ENCODE measurements at regions not wholly inside any gene's neighbourhood (a gene's known extent, or its start where the extent isn't known, plus 50 kb on each side); places are given as distances from the start of the nearest gene placed in this dataset.

DNA sequence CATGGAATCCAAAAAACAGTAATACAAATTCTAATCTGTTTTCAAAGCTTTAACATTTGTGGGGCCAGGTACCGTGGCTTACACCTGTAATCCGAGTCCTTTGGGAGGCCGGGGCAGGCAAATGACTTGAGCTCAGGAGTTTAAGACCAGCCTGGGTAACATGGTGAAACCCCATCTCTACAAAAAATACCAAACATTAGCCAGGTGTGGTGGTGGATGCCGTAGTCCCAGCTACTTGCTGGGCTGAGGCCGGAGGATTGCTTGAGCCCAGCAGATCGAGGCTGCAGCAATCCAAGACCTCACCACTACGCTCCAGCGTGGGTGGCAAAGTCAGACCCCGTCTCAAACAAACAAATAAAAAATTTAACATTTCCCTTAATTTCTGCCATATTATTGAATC is 74.3 kb upstream of the SALL3 start:
- DNase-seq (ENCODE audit: low spot score) = no peak

DNA sequence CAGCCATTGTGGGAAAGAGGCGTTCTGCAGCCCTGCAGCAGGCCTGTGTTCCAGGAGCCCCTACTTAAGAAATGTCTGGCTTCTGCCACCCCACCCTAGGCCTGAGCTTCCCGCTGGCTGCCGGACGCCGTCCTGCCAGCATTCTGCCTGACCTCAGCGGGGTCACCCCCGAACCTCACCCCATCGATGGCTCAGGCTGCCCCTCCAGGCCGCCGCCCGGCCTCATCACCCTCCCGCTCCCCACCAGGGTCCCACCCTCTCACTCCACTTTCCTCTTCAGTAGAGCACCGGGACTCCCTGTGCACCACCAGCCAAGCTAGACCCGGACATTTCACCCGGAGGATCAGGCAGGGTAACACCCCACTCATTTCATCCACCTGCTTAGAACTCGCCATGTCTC is 73.6 kb upstream of the SALL3 start:
- no peak for DNase-seq (ENCODE audit: low spot score)

DNA sequence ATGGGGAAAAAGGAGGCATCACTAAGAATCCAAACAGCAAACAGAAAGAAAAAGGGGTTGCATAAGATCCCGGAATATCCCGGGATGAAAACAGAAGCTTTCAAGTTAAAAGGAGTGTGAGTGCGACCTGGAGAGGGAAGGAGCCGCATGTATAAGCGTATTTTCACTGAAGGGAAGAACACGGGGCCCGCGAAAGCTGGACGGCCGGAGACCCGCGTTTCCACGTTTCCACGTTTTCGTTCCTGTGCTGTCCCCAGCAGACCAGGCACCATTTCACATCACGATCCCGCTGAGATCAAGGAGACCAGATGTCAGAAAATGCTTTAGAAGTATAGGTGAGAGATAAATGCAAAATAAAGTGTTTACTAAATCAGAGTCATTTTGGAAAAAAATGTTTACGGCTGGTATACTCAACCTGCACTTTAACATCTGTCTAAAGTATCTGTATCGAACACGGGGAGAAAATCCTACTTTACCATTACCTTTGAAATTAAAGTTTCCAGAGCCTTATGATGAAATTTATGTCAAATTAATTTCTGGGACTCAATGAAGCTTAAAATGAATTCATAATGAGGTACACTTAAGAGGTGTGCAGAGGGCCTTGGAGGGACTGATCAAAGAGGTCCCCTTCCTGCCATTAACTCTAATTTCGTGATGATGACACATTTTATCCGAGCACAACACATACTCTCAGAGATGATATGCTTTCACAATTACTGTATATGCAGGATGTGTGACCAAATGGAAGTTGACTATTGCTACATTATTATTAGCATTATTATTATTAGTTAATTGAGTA is 71.0 kb upstream of the SALL3 start:
- no peak for DNase-seq (ENCODE audit: low spot score)

DNA sequence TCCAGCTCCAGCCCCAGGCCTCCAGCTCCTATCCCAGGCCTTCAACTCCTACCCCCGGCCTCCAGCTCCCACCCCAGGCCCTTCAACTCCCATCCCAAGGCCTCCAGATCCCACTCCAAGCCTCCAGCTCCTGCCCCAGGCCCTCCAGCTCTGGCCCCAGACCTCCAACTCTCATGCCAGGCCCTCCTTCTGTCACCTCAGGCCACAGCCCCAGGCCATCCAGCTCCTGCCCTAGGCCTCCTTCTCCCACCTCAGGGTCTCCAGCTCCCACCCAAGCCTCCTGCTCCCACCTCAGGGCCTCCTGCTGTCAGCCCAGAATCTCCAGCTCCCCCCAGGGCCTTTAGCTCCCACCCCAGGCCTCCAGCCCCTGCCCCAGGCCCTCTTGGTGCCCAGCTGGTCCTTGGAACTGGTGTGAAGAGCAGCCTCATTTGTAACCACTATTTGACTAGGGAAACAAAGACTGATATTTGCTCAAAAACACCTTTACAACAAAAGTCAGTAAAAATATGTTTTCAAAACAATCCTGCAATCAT is 67.8 kb upstream of the SALL3 start:
- no peak for DNase-seq (ENCODE audit: low spot score)

DNA sequence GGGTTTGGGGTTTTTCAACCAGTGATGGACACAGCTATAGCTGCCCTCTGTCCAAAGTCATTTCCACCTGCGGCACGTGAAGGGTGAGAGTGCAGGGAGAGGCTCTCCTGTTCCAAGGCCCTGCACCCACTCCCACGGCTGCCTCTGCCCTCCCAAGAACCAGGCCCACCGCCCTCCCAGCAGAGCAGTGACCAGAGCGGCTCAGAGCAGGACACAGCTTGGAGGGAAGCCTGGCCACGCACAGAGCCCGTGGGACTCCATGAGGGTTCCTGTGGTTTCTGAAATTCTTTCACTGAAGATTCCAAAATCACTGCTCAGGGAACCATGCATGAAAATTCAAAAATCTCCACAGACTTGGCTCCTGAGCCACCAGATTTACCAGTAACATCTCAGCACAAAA is 67.3 kb upstream of the SALL3 start:
- no peak for DNase-seq (ENCODE audit: low spot score)

DNA sequence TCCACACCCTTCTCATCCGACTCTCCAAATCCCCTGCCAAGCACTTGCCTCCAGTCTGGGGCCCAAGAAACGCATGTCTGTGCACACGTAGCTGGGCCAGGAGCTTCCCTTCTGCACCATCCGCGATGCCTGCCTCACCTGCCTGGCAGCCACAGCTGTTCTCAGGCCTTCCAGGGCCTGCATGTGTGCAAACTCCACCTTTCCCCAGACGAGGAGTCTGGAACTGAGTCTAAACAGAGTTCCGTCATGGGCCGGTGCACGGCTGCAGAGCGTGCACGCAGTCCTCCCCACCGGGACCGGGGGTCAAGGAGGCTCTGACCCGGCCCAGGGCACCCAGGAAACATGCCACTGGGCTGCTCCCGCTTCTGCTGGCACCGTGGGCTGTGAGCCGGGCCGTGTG is 66.8 kb upstream of the SALL3 start:
- no peak for DNase-seq (ENCODE audit: low spot score)

DNA sequence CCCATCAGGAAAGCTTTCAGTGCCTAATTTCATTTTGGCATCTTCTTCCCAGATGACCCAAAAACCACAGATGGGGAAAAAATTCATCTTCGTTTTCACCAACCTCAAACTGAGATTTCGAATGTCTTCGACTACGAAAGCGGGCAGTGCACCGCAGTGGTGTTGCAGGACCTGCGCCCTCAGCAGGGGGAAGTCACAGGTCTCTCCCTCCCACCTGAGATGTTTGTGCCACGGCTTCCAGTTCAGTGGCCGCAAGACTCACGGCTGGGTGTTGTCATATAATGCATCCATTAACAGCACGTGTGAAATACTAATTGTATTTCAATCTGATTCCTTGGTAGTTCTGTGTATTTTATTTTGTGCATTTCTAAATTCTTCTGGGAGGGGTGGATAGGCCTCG is 66.2 kb upstream of the SALL3 start:
- no peak for DNase-seq (ENCODE audit: low spot score)

DNA sequence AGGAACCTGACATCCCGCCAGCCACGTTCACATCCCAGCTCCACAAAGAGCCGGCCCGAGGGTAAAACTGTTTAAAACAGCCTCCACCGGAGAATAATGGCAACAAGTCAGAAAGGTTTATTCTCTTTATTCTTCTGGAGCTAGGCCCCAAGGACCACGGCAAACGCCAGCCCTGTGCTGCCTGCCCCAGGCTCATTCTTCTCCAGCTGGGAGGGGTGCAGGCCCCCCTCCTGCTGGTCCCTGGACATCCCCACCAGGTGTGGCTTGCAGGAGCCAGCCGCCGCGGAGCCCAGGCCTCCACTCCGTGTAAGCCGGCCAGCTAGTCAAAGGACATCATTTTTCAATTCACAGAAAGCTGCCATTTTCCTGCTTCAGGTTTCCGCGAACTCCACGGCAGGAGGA is 65.8 kb upstream of the SALL3 start:
- no peak for DNase-seq (ENCODE audit: low spot score)

DNA sequence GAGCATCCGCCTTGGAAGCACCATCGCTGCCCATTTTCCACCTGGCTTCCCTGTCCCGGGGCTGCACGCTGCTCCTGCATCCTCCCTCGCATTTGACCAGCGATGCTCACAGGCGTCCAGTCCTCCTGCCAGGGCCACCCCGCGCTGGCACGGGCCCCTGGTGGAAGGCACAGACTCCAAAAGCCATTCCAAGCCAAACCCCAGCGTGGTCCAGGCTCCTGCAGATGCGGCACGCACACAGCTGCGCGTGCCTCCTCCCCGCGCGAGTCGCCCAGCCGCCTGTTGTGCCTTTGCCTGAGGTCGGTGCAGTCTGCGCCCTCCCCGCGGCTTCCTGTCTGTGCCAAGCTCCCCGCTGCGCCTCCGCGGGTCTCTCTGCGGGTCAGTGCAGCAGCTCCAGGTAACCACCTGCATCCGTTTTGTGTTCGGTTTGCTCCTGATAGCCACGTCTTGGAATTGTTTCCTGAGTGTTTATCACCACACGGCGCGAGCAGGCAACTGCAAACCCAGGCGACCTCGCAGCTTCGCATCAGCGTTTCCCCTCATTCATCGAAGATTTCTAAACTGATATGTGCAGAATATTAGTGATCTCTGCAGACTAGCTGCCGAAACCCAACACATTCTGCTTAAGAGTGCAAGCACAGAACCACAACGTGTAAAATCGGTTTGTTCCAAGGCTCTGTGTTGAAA is 65.2 kb upstream of the SALL3 start:
- DNase-seq (ENCODE audit: low spot score) = no peak

DNA sequence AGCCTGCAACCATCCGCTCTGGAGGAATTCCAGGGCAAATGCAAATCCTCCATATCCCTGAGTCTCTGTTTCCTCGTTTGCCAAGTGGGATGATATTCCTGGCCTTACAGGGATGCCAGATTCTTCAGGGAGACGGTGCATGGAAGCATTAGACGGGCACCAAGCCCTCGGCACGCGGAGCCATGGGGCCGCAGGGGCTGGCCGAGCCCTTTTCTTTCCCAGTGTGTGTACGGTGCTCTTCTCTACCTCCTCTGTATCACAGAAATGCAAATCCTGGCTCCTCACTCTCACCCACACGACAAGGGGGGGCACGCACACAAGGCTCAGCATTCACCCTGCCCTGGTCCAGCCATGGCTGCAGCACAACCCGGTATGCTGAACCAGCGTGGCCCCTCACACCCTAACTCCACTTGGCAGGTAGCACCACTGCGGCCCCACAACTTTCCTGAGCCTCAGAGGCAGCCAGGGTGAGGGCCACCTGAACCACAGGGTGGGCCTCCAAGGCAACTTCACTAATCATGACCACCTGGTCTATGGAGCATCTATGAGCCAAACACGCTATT is 64.1 kb upstream of the SALL3 start:
- no peak for DNase-seq (ENCODE audit: low spot score)

DNA sequence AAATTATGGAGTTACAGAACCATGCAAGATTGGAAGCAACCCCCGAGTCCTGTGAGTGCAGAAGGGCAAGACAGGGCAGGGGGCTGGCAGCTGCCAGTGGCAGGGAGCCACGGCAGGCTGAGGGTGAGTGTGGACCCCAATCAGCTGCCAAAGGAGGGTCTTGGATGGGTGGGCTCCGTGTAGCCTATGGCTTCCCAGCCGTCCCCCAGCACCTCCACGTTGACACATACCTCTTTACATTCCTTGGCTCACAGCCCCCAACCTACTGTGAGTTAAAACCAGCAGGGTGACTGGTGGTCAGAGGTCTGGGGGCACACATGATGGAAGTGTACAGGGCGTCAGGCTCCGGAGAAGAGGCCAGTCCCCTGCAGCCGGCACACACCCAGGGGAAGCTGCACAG is 60.9 kb upstream of the SALL3 start:
- DNase-seq (ENCODE audit: low spot score) = no peak

DNA sequence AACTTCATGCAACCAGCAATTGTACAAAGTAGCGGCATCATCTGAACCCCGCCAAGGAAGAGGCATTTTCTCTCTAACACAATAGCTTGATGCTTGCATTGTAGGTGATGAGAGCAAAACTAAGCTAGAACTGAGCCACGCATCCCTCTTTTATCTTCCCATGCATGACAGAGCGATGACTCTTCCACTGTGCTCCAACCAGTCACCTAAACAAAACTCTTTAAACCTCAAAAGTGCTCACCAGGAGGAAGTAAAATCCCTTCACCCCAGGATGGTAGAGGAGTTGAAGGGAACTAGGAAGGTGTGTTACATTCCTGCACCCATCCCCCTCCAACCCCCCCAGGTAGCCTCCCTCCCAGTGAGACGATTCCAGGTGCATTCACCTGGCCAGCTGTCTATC is 59.7 kb upstream of the SALL3 start:
- DNase-seq (ENCODE audit: low spot score) = no peak

DNA sequence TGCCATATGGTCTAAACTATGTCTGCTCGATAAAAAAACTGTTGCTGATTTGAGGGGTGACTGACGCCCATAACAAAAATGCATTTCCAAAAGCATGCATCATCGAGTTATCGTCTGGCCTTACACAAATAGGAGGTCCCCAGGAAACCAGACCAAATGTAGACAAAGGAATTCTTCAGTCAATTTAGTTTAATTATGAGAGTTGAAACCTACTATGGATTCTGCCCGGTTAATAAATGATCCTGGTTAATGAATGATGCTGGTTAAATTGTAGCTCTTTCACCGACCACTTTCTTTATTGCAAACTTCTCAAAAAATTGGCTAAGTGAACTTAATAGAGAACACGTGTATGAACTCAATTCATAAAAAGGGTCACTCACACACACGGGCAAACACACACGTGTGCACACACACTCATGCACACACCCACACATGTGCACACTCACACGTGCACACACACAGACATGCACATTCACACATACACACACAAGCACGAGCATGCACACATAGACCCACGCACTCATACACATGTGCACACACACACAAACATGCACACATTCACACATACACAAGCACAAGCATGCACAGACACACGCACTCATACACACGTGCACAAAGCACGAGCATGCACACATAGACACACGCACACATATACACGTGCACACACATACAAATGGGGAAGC is 59.0 kb upstream of the SALL3 start:
- DNase-seq (ENCODE audit: low spot score) = no peak

DNA sequence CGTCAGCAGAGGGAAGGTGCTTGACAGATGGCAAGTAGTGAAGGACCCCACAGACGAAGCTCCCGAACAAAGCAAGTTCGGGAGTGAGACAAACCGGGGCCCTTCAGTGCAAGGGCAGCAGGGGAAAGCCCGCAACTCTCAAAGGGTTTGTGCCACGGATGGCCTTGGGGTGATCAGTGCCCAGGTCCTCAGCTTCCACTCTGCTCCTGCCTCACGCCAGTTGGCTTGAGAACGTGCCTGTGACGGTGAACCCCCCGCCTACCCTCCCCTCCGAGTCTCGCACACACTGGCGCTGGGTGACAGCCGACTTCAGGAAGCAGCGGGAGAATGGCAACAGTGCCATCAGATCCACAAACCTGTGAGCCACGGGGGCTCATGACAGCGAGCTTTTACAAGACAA is 56.8 kb upstream of the SALL3 start:
- no peak for DNase-seq (ENCODE audit: low spot score)

DNA sequence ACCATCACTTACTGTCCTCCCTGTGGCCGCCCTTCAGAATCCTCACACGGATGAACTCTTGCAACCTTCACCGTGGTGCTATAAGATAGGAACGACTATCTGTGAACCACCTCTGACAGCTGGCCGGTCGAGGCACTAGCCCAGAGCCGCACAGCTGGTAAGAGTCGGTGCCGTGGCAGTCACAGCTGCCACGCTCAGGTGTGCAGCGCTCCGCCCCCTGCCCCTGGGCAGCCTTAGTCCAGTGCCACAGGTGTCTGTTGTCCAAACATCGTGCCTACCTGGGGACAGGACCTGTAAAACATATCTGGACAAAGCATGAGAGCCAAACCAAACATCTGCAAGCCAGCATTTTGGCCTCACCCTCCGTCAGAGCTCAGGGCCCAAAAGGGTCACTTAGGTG is 55.3 kb upstream of the SALL3 start:
- no peak for DNase-seq (ENCODE audit: low spot score)

DNA sequence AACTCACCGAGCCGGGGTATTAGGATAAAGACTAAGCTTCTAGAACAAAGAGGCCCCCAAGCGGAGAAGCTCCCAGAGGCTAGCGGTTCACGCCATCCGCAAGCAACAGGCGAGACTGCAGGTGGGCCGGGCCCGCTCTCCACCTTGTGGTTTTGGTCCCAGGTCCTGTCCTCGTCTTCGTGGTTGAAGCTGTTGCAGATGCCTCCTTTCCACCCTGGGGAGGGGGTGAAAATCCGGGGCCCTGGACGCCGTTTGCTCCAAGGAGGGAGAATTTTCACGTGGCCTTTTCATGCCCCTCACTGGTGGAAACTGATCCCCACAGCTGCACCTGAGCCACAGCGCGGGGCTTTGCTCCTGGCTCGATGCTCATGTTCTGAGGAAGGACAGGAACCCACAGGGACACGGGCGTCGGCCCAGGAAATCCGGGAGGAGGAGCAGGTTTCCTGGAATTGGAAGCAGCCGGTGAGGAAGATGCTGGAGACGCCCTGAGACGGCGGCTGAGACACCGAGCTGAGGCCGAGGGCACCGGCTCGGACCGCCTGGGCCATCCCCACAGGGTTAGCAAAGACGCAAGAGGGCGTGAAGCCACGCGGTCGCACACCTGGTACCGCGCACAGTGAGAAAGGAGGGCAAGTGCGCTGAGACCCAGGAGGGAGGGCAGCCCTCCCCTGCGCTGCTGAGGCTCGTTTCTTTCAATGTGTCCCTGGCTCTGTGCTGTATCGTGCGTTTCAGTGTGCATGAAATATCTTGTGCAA is 54.7 kb upstream of the SALL3 start:
- no peak for DNase-seq (ENCODE audit: low spot score)

DNA sequence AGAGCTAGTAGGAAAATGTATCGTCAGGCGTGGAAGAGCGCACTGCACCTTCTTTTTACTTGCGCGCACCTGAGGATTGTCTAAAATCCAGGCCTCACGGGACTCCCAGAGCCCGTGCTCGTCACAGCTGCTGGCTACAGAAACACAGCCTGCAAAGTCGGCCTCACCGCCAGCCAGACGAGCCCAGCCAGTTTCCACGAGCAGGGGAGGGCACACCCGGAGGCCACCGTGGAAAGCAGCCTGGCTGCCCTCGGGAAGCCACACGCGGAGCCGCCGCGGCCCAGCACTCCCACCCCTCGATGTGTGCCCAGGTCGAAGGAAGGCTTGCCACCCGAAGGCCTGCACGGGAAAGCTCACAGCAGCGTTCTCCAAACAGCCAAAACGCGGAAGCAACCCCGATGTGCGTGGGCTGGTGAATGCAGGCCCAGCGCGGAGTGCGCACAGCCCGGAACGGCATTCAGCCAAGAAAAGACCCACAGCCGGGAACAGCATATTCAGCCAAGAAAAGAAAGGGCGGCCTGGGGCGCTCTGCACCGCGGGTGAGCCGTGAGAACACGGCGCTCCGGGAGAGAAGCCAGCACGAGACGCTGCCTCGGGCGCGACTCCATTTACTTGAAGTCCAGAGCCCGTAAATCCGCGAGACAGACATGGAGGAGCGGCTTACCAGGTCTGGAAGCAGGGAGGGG is 53.9 kb upstream of the SALL3 start:
- DNase-seq (ENCODE audit: low spot score) = no peak

DNA sequence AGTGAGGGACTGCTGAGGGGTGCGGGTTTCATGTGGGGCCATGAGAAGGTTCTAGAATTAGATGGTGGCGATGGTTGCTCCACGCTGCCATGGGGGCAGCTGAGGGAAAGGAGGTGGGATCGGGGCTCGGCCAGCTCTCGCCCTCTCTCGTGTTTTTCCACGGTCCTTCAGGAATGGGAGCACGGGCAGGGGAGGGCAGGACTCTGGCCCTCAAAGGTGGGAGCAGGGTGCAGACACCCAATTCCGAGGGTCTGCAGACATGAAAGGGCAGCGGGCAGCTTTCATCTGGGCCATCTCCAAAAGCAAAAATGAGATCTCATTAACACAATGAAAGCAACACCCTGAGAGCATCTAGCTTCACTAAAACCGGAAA is 53.4 kb upstream of the SALL3 start:
- no peak for DNase-seq (ENCODE audit: low spot score)

DNA sequence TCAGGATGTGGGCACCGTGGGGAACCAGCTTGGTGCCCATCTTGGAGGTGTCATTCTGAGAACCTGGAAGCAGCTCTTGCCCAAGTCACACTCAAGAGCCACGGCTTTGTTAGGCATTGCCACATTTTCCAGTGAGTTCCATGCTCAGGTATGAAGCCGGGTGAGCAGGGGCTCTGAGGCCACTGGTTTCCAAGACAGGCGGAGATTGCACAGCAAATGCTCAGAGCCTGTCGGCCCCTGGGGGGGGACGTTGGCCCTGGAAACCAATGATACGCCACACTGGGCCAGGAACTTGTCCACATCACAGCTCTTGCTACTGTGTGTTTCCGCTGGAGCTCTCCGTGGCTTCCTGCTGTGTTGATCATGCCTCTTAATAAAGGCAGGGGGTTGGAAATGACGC is 52.5 kb upstream of the SALL3 start:
- DNase-seq (ENCODE audit: low spot score) = no peak

DNA sequence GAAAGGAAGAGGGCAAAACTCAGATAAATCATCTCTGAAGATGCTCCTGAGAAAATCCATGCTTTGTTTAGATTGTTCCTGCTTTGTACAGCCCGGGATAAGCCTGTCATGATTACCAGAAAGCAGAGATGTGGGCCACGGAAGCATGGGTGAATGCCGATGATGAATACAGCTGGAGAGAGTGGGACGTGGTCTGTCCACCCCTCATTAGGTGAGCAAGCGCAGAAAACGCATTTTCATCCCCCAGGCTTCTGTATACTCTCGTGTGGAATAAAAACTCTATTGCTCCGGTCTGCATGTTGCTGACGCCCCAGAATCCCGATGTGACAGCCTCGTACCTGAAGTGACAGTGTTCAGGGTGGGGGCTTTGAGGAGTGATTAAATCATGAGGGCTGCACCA is 52.0 kb upstream of the SALL3 start:
- no peak for DNase-seq (ENCODE audit: low spot score)

DNA sequence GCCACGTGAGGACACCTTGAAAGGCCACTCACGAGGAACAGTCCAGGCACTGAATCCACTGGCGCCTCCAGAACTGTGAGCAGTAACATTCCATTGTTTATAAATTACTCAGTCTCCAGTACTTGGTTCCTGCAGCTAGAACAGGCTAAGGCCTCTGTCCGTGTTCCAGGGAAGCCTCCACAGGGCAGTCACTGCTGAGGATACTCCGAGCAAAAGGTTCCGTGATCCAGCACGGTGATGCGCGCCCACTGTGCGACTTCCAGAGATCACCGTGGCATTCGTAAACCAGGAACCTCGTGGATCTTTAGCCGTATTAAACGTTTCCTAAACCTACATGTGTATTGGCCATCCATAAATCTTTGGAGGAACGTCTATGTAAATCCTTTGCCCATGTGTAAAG is 51.5 kb upstream of the SALL3 start:
- DNase-seq (ENCODE audit: low spot score) = no peak

DNA sequence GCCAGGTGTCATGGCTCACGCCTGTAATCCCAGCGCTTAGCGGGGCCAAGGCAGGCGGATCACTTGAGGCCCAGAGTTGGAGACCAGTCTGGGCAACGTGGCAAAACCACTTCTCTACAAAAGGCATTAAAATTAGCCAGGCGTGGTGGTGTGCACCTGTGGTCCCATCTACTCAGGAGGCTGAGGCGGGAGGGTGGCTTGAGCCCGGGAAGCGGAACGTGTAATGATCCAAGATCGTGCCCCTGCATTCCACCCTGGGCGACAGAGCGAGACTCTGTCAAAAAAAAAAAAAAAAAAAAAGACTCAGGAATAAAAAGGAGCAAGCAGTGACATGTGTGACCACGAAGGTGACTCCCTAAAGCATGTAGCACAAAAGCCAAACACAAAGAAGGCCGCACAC is 50.1 kb upstream of the SALL3 start:
- DNase-seq (ENCODE audit: low spot score) = no peak

All from hematopoietic multipotent progenitor cell treated with erythropoietin and hydrocortisone succinate and interleukin-3 and kit ligand, for 17 days (in vitro differentiated cells).